ENCODE measurements at regions not wholly inside any gene's neighbourhood (a gene's known extent, or its start where the extent isn't known, plus 50 kb on each side); places are given as distances from the start of the nearest gene placed in this dataset.
"Not testable (repeated sequence)": the region's sequence is repeated elsewhere in the genome, so short reads cannot be mapped to it uniquely, and the experiment has no call there.

DNA sequence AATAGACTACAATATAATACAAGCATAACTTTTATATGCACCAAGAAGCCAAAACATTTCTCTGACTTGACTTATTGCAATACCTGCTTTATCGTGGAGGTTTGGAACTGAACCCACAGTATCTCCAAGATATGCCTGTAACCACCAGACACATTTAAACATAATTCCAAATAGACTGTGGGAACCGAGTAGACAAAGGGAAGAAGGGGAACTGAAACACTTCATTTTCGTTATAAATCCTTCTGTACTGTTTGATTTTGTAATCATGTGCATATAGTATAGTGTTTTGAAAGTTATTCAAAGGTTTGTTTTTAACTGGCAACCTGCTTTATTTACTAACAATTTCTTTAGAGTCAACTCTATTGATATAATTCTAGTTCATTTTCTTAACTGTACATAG lies 154.9 kb upstream of the BEND6 start:
- no peak for DNase-seq

- no peak for DNase-seq
Observed at GRCh38 chr6:56798163-56798562, 155.5 kb upstream of the DST start.

DNA sequence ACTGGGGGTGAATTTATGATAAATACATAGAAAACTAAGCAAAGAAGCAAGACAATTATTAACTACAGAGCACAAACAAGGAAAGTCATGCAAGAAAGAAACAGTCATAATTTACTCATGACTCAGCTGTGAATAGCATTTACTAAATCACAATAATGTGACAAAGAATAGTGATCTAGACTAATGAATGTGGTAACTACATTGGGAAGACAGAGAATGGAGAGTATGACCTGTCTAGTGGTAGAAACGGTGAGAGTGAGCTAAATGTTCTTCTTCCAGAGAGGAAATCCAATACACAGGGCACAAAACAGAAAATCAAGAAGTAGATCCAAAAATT lies 153.5 kb upstream of the DST start:
- no peak for DNase-seq

- DNase-seq = no peak
Observed at GRCh38 chr6:56795466-56796195, 152.9 kb upstream of the DST start.

GRCh38 chr6:56794421-56794820 lies 151.7 kb upstream of the DST start:
- DNase-seq = no peak

DNA sequence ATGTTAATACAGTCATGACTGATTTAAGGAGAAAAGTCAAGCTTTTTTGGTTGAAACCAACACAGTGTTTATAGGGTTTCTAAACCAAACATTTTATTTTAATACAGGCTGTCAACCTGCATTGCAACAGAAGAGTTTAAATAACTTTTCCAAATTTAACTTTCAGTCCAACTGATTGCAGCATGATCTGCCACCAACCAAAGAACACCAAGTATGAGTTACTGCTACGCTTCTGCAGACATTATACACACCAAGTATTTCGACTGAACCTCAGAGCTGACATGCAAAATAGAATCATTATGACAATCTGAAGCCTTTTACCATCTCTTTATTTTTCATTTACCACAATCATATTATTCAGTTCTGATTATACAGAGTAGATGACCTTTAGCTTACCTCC lies 151.2 kb upstream of the DST start:
- DNase-seq = no peak

DNA sequence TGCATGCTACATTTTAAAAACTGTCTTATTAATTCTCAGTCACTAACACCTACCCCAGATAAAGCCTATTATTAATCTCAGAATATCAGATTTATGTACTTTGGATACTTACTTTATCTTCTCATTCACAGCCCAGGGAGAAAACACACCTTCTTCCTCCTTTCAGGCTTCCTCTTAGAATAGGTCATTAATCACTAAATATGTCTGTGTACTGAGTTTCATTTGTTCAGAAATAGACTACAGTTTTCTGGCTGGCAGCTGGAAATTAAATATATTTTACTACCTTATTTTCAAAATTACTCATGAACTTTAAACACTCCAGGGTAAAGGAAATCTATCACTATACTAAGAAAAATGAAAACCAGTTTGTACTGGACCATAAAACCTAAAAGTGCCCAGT lies 147.7 kb upstream of the DST start:
- DNase-seq = no peak

- DNase-seq = no peak
Observed at GRCh38 chr6:56789879-56790278, 147.2 kb upstream of the DST start.

DNA sequence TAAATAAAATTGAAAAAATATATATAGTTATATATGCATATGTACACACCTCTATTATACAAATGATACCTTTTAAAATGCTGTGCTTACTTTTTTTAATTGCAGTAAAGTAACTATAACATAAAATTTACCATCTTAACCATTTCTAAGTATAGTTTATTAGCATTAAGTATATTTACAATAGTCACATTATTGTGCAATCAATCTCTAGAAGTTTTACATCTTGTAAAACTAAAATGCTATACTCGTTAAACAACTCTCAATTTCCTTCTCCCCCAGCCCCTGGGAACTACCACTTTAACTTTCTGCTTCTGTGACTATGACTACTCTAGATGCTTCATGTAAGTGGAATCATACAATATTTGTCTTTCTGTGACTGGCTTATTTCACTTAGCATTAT lies 146.7 kb upstream of the DST start:
- no peak for DNase-seq

GRCh38 chr6:56787209-56787608 lies 144.5 kb upstream of the DST start:
- DNase-seq = no peak

GRCh38 chr6:56786256-56786655 lies 143.6 kb upstream of the DST start:
- no peak for DNase-seq

- not testable (repeated sequence) for DNase-seq
Observed at GRCh38 chr6:56785536-56785935, 142.8 kb upstream of the DST start.

DNA sequence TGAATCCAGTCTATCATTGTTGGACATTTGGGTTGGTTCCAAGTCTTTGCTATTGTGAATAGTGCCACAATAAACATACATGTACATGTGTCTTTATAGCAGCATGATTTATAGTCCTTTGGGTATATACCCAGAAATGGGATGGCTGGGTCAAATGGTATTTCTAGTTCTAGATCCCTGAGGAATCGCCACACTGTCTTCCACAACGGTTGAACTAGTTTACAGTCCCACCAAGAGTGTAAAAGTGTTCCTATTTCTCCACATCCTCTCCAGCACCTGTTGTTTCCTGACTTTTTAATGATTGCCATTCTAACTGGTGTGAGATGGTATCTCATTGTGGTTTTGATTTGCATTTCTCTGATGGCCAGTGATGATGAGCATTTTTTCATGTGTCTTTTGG lies 137.4 kb upstream of the DST start:
- not testable (repeated sequence) for DNase-seq

DNA sequence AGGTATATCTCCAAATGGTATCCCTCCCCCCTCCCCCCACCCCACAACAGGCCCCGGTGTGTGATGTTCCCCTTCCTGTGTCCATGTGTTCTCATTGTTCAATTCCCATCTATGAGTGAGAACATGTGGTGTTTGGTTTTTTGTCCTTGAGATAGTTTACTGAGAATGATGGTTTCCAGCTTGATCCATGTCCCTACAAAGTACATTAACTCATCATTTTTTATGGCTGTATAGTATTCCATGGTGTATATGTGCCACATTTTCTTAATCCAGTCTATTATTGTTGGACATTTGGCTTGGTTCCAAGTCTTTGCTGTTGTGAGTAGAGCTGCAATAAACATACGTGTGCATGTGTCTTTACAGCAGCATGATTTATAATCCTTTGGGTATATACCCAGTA lies 135.8 kb upstream of the DST start:
- not testable (repeated sequence) for DNase-seq

DNA sequence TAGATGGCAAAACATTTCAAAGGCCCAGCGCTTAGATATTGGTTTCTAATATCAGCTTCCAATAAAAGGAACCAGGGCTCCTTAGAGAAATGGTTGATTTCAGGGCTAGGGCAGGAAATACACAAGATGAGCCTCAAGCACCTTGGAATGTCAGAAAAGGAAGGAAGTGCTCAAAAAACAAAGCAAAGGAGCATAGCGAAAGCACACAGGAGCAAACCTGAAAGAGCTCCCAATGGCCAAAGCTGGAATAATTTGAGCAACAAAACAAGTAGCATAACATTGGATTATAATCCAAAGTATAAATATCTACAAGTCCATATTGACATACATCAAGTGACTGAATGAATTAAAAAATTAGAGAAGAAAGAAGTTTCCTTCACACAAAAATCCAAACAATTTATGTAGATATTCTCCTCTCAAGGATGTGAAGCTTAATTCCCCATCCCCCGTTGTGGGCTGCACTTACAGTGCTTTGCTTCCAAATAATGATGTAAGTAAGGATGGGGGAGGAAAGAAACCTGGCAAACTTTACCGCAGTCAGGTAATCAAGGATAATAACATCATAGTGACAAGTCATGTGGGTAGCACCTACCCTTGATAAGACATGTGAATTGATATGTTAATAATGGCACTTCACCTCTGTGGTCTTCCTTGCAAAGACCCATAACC lies 132.9 kb upstream of the DST start:
- DNase-seq = no peak

DNA sequence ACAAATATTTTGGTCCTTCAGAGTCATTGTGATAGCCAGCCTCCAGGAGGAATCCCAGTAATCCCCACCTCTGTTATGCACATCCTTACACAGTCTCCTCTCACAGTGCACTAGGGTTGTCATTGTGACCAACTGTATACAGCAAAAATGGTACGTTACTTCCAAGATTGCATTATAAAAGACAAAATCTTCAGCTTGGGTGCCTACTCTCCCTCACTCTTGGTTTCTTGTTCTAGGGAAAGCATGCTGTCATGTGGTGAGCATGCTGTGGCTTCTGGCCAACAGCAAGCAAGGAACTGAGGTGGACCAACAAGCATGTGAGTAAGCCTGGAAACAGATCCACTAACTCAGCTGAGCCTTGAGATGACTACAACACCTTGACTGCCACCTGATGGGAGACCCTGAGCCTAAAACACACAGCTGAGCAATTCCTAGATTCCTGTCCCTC lies 130.1 kb upstream of the DST start:
- no peak for DNase-seq

DNA sequence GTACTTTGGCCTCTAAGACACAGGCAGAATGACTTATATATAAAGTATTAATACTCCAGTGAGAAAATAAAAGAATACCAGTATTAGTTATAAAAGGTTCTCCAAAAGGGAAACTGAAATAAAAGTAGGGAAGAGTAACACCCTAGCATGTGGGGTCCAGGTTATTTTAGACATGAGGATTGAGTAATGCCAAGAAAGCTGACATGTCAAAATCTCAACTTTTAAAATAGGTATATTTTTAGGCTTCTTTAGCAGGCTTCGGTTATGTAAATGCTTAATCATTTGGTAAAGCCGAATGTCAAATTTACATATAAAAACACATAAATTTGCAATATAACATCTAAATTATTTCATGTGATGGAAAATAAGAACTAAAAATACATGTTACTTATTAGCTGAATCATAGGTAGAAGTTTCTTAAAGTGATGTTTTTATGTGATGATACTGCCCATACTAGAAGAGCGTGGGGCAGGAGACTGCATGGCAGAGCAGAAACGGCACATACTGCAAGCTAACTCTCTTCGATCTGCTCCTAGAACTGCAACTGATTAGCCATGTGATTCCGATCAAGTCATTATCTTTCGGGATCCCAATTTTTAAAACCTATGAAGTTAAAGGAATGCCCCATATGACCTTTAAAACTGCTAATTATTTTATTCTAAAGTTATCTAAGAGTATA lies 129.4 kb upstream of the DST start:
- DNase-seq = no peak

DNA sequence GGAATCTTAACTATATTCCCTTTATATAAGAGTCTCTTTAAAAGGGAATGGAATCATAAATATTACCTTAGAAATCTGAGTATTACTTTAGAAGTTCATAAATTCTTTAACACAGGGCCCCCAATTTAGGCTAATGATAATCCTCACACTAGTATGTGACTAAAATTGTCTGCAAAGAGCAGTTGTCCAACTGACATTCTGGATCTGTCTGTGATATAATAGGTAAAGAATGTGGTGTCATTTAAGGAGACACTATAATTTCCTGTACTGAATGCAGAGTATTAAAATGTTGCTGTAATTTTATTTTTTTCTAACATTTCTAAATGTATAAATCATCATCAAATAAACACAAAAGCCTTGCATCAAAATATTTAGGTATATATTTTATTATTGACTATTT lies 128.5 kb upstream of the DST start:
- DNase-seq = no peak

DNA sequence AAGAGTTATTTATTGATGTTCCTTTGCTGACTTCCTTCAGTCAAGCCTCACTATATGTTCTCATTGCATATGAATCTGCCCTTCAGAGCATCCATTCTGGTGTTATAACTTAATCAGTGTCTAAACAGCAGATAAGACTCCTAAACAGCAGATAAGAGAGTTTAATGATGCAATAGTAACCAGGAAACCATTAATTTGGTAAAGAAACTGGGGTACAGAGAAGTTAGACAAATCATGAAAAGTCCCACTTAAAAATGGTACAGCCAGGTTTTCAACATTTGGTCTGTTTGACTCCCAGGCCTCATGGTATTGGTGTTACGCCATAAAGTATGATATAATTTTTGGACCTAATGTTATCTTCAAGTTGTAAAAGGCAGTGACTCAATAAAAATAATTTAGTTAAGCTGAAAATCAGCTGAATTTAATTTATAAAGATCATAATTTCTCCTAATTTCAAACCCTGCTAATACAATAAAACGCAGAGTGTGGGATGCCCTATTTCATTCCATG lies 127.4 kb upstream of the DST start:
- no peak for DNase-seq

DNA sequence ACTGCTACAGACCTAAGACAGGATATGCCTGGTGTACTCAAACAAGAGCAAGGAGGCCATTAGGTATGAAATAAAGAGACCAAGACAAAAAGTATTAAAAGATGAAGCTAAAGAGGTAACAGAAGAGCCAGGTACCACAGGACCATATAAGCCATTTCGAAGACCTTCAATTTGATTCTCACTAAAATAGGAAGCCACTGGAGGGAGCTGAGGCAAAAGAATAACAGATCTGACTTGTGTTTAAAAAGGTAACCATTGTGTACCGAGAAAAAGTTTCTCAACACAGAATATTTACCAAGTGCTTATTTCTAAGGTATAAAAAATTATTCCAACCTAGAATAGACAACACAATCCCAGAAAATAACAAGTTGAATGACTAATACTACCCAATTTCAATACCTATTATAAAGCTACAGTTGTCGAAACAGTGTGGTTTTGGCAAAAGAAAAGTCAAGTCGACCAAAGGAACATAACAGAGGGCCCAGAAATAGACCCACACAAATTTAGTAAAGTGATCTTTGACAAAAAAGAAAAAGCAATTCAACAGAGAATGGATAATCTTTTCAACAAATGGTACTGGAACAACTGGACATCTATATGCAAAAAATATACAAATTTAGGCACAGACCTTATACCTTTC lies 125.3 kb upstream of the DST start:
- no peak for DNase-seq

GRCh38 chr6:56767435-56767834 lies 124.7 kb upstream of the DST start:
- DNase-seq = no peak

- DNase-seq = no peak
Observed at GRCh38 chr6:56766806-56767178, 124.1 kb upstream of the DST start.

DNA sequence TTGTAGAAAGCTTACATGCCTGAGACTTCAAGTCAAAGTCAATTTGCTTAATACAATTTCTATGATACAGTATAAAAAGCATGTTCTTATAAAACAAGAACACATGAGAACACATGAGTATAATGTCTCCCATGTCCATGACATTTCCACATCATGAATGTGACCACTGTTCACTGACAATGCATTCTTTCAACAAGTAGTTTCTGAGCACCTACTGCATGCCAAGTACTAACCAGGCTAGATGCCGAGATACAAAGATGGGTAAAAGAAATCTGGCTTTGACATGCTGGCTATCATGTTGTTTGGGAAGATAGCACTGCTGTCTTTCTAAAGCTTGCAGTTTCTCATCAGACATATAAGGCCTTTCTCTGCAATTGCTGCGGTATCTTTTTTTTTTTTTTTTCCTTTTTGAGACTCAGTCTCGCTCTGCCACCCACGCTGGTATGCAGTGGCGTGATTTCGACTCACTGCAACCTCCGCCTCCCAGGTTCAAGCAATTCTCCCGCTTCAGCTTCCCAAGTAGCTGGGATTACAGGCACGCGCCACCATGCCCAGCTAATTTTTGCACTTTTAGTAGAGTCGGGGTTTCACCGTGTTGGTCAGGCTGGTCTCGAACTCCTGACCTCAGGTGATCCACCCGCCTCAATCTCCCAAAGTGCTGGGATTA lies 123.6 kb upstream of the DST start:
- DNase-seq = no peak

Data from NCI-H1105 treated with DMSO at 0.1 percent for 48 hours (cell line).